Fibroblast of upper back skin (primary cell): ENCODE measurements at regions not wholly inside any gene's neighbourhood (a gene's known extent, or its start where the extent isn't known, plus 50 kb on each side); places are given as distances from the start of the nearest gene placed in this dataset.
"Not testable (repeated sequence)": the region's sequence is repeated elsewhere in the genome, so short reads cannot be mapped to it uniquely, and the experiment has no call there.

ENCODE experiments used
- DNase-seq: peaks from one replicate; pipeline ENCODE4 v3.0.0-alpha.2; 2013

- DNase-seq, result no peak
These were observed 658.7 kb upstream of the CHRM3 start for GRCh38 chr1:238727670-238728069.

- no peak for DNase-seq
These were observed 663.6 kb upstream of the CHRM3 start for GRCh38 chr1:238722812-238723211.

- DNase-seq, result no peak
These were observed 675.7 kb upstream of the CHRM3 start for GRCh38 chr1:238710697-238711096.

- no peak for DNase-seq
These were observed 685.3 kb upstream of the CHRM3 start for GRCh38 chr1:238701024-238701423.

- peak; percentile 56 for DNase-seq
These were observed 696.0 kb upstream of the CHRM3 start for GRCh38 chr1:238690415-238690814.

- DNase-seq, result not testable (repeated sequence)
These were observed 701.8 kb upstream of the CHRM3 start for GRCh38 chr1:238684576-238684975.

- DNase-seq, result peak; percentile 66
These were observed 704.9 kb upstream of the CHRM3 start for GRCh38 chr1:238681451-238681850.

- DNase-seq, result peak; percentile 67
These were observed 705.3 kb upstream of the CHRM3 start for GRCh38 chr1:238681021-238681420.

GRCh38 chr1:238677567-238677966 lies 708.8 kb upstream of the CHRM3 start:
- no peak for DNase-seq

- no peak for DNase-seq
These were observed 711.1 kb upstream of the CHRM3 start for GRCh38 chr1:238675221-238675620.

- DNase-seq, result no peak
These were observed 712.1 kb upstream of the CHRM3 start for GRCh38 chr1:238674316-238674715.

- no peak for DNase-seq
These were observed 712.8 kb upstream of the CHRM3 start for GRCh38 chr1:238673561-238673960.

- DNase-seq, result peak; percentile 38
These were observed 713.6 kb upstream of the CHRM3 start for GRCh38 chr1:238672806-238673205.

- DNase-seq, result no peak
These were observed 714.1 kb upstream of the CHRM3 start for GRCh38 chr1:238672262-238672661.

GRCh38 chr1:238664139-238664538 lies 722.2 kb upstream of the CHRM3 start:
- peak; percentile 39 for DNase-seq

GRCh38 chr1:238660849-238661248 lies 725.5 kb upstream of the CHRM3 start:
- DNase-seq, result no peak

GRCh38 chr1:238658763-238659162 lies 727.6 kb upstream of the CHRM3 start:
- peak; percentile 75 for DNase-seq

GRCh38 chr1:238653693-238654321 lies 732.6 kb upstream of the CHRM3 start:
- DNase-seq, result peak; percentile 90

- peak; percentile 84 for DNase-seq
These were observed 733.9 kb upstream of the CHRM3 start for GRCh38 chr1:238652346-238652968.

- no peak for DNase-seq
These were observed 737.2 kb upstream of the CHRM3 start for GRCh38 chr1:238649200-238649599.

- DNase-seq, result peak; percentile 36
These were observed 737.6 kb upstream of the CHRM3 start for GRCh38 chr1:238648751-238649150.

GRCh38 chr1:238648296-238648695 lies 738.1 kb upstream of the CHRM3 start:
- no peak for DNase-seq

- DNase-seq, result peak; percentile 100
These were observed 738.5 kb upstream of the CHRM3 start for GRCh38 chr1:238647877-238648276.

- peak; percentile 95 for DNase-seq
These were observed 744.1 kb upstream of the CHRM3 start for GRCh38 chr1:238642231-238642630.

- no peak for DNase-seq
These were observed 746.5 kb upstream of the CHRM3 start for GRCh38 chr1:238639861-238640260.
